ENCODE measurements at regions not wholly inside any gene's neighbourhood (a gene's known extent, or its start where the extent isn't known, plus 50 kb on each side); places are given as distances from the start of the nearest gene placed in this dataset.

- 48 to 70% (median 61%) methylated on average over 6 to 7 of the region's 7 CpGs for WGBS, 4 donors
- Histone ChIP-seq H3K27ac (no peak overlapping the region), H3K36me3 (replicated peaks in 1 of 2) (no peaks in the 10 kb centered on the region), H3K27me3 (peaks cover 5% of the 10 kb centered on the region), H3K9me3 (replicated peaks in 1 of 3) (no peaks in the 10 kb centered on the region), H3K4me1 (replicated peaks in 1 of 2) (no peaks in the 10 kb centered on the region), H3K4me3 (no peak overlapping the region)
- intact Hi-C loops (cut with DNase I): no loop called here
- no peak for DNase-seq
- TF ChIP-seq CTCF (IDR thresholded peaks at IDR 0.05) (no peak), POLR2A (IDR thresholded peaks at IDR 0.05) (no peak)
Measured at GRCh38 chr13:52934258-52934657, 85.8 kb upstream of the PCDH8 start.

GRCh38 chr13:52933547-52934210, 85.2 kb upstream of the PCDH8 start:
- peaks cover 5% of the 10 kb centered on the region for H3K27me3 ChIP-seq
- no peak overlapping the region for H3K27ac ChIP-seq
- no peaks in the 10 kb centered on the region for H3K9me3 ChIP-seq (replicated peaks in 1 of 3)
- no peak overlapping the region for H3K4me3 ChIP-seq
- H3K36me3 ChIP-seq (replicated peaks in 1 of 2): no peaks in the 10 kb centered on the region
- no peak for DNase-seq
- 75 to 79% (median 78%) methylated on average over 25 of the region's 25 CpGs for whole genome bisulfite sequencing, 4 donors
- TF ChIP-seq POLR2A (IDR thresholded peaks at IDR 0.05) (no peak), CTCF (IDR thresholded peaks at IDR 0.05) (no peak)
- intact Hi-C loops (cut with DNase I): no loop called here
- no peaks in the 10 kb centered on the region for H3K4me1 ChIP-seq (replicated peaks in 1 of 2)

- TF ChIP-seq POLR2A (IDR thresholded peaks at IDR 0.05): no peak
- TF ChIP-seq CTCF (IDR thresholded peaks at IDR 0.05): no peak
- no peak overlapping the region for H3K27ac ChIP-seq
- H3K27me3 ChIP-seq: peaks cover 5% of the 10 kb centered on the region
- H3K36me3 ChIP-seq (replicated peaks in 1 of 2): no peaks in the 10 kb centered on the region
- 58 to 65% (median 60%) methylated on average over 7 of the region's 7 CpGs for WGBS, 4 donors
- intact Hi-C loops (cut with DNase I): no loop called here
- H3K4me3 ChIP-seq: no peak overlapping the region
- no peak for DNase-seq
- H3K9me3 ChIP-seq (replicated peaks in 1 of 3): no peaks in the 10 kb centered on the region
- no peaks in the 10 kb centered on the region for H3K4me1 ChIP-seq (replicated peaks in 1 of 2)
Measured at GRCh38 chr13:52933099-52933498, 84.7 kb upstream of the PCDH8 start.

DNA sequence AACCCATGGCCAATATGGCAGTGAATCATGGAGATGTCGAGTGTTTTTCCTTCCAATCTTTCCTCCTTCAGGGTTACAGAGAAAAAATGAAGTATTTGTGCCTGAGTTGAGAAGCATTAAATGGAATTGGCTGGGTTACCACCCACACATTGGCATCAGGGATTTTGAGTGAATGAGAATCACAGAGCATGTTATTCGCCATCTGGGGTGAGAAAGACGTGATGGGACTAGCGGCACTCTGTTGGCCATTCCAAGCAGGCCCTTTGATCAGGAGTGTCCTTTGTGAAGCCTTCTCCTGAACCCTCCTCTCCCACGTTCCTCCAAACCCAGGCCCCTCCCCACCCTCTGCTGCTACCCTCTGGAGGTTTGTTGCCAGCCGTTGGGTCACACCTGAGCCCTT, 84.2 kb upstream of the PCDH8 start:
- no peaks in the 10 kb centered on the region for H3K9me3 ChIP-seq (replicated peaks in 1 of 3)
- no peak overlapping the region for H3K4me3 ChIP-seq
- peaks cover 5% of the 10 kb centered on the region for H3K27me3 ChIP-seq
- H3K4me1 ChIP-seq (replicated peaks in 1 of 2): no peaks in the 10 kb centered on the region
- intact Hi-C loops (cut with DNase I): no loop called here
- TF ChIP-seq POLR2A (IDR thresholded peaks at IDR 0.05) (no peak), CTCF (IDR thresholded peaks at IDR 0.05) (no peak)
- no peak overlapping the region for H3K27ac ChIP-seq
- WGBS, 4 donors: 61 to 73% (median 71%) methylated on average over 6 of the region's 6 CpGs
- H3K36me3 ChIP-seq (replicated peaks in 1 of 2): no peaks in the 10 kb centered on the region
- DNase-seq: no peak
